ENCODE measurements at regions not wholly inside any gene's neighbourhood (a gene's known extent, or its start where the extent isn't known, plus 50 kb on each side); places are given as distances from the start of the nearest gene placed in this dataset.

GRCh38 chr5:3736926-3737325 lies 141.3 kb downstream of the IRX1 start:
- Histone ChIP-seq H4K20me1 (ENCODE audit: insufficient read depth) (no peaks in the 10 kb centered on the region), H3K27me3 (ENCODE audit: insufficient read depth, low read depth) (no peaks in the 10 kb centered on the region), H3K4me1 (ENCODE audit: low read depth, poor library complexity, severe bottlenecking) (no peaks in the 10 kb centered on the region), H2AFZ (ENCODE audit: low read depth) (no peak overlapping the region), H3K27ac (no peak overlapping the region), H3K9ac (no peak overlapping the region), H3K4me2 (no peak overlapping the region), H3K79me2 (ENCODE audit: insufficient read depth, low read depth) (no peaks in the 10 kb centered on the region), H3K36me3 (ENCODE audit: insufficient read depth) (no peaks in the 10 kb centered on the region), H3K4me3 (IDR thresholded peaks at IDR 0.05; ENCODE audit: insufficient read depth, low read depth, low read length) (no peak overlapping the region)
- TF ChIP-seq CTCF (conservative IDR thresholded peaks at IDR 0.05; ENCODE audit: low read depth, low read length) = no peak

GRCh38 chr5:3738919-3739318 lies 143.3 kb downstream of the IRX1 start:
- H3K4me2 ChIP-seq = no peak overlapping the region
- no peaks in the 10 kb centered on the region for H3K79me2 ChIP-seq (ENCODE audit: insufficient read depth, low read depth)
- H3K36me3 ChIP-seq (ENCODE audit: insufficient read depth) = no peaks in the 10 kb centered on the region
- TF ChIP-seq CTCF (conservative IDR thresholded peaks at IDR 0.05; ENCODE audit: low read depth, low read length) = no peak
- H3K4me3 ChIP-seq (IDR thresholded peaks at IDR 0.05; ENCODE audit: insufficient read depth, low read depth, low read length) = no peak overlapping the region
- no peak overlapping the region for H3K27ac ChIP-seq
- no peaks in the 10 kb centered on the region for H3K4me1 ChIP-seq (ENCODE audit: low read depth, poor library complexity, severe bottlenecking)
- H3K9ac ChIP-seq = no peak overlapping the region
- H3K27me3 ChIP-seq (ENCODE audit: insufficient read depth, low read depth) = no peaks in the 10 kb centered on the region
- H4K20me1 ChIP-seq (ENCODE audit: insufficient read depth) = no peaks in the 10 kb centered on the region
- H2AFZ ChIP-seq (ENCODE audit: low read depth) = no peak overlapping the region

GRCh38 chr5:3740546-3741373 lies 145.1 kb downstream of the IRX1 start:
- Histone ChIP-seq H3K27me3 (ENCODE audit: insufficient read depth, low read depth) (0 out of 2 replicates have a peak, but pooled peaks cover 2% of the 10 kb centered on the region), H3K79me2 (ENCODE audit: insufficient read depth, low read depth) (no peaks in the 10 kb centered on the region), H3K36me3 (ENCODE audit: insufficient read depth) (no peaks in the 10 kb centered on the region), H3K9ac (no peak overlapping the region), H3K4me3 (IDR thresholded peaks at IDR 0.05; ENCODE audit: insufficient read depth, low read depth, low read length) (no peak overlapping the region), H4K20me1 (ENCODE audit: insufficient read depth) (no peaks in the 10 kb centered on the region), H3K4me2 (no peak overlapping the region), H3K27ac (no peak overlapping the region), H2AFZ (ENCODE audit: low read depth) (no peak overlapping the region), H3K4me1 (ENCODE audit: low read depth, poor library complexity, severe bottlenecking) (no peaks in the 10 kb centered on the region)
- TF ChIP-seq CTCF (conservative IDR thresholded peaks at IDR 0.05; ENCODE audit: low read depth, low read length) = no peak

GRCh38 chr5:3741374-3741770 lies 145.7 kb downstream of the IRX1 start:
- Histone ChIP-seq H3K4me1 (ENCODE audit: low read depth, poor library complexity, severe bottlenecking) (no peaks in the 10 kb centered on the region), H4K20me1 (ENCODE audit: insufficient read depth) (no peaks in the 10 kb centered on the region), H3K4me3 (IDR thresholded peaks at IDR 0.05; ENCODE audit: insufficient read depth, low read depth, low read length) (no peak overlapping the region), H3K9ac (no peak overlapping the region), H3K36me3 (ENCODE audit: insufficient read depth) (no peaks in the 10 kb centered on the region), H3K27me3 (ENCODE audit: insufficient read depth, low read depth) (0 out of 2 replicates have a peak, but pooled peaks cover 2% of the 10 kb centered on the region), H3K4me2 (no peak overlapping the region), H3K27ac (no peak overlapping the region), H2AFZ (ENCODE audit: low read depth) (no peak overlapping the region), H3K79me2 (ENCODE audit: insufficient read depth, low read depth) (no peaks in the 10 kb centered on the region)
- TF ChIP-seq CTCF (conservative IDR thresholded peaks at IDR 0.05; ENCODE audit: low read depth, low read length) = no peak
